ENCODE measurements at regions not wholly inside any gene's neighbourhood (a gene's known extent, or its start where the extent isn't known, plus 50 kb on each side); places are given as distances from the start of the nearest gene placed in this dataset.

DNA sequence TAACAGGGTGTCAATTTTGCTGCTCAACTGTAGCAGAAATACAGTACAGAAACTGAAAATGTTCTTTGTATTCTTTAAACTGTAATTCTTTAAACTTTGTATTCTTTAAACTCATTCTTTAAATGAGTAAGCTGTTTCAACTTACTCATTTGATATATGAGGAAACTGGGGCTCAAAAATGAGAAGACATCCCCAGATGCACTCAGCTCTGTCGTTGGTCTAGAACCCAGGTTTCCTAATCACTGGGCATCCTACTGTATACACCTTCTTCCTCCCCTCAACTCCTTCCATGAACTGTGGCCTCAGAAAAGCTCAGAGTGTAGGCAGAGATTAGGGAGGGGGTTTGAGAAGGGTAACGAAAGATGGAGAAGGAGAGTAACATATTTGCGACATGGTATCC, 136.5 kb upstream of the MAST4 start:
- Histone ChIP-seq H3K4me3 (no peak overlapping the region), H3K27me3 (no peaks in the 10 kb centered on the region; the same call in 1 of the 2 replicates), H3K36me3 (no peaks in the 10 kb centered on the region), H3K9me3 (no peaks in the 10 kb centered on the region)
- DNase-seq = no peak

DNA sequence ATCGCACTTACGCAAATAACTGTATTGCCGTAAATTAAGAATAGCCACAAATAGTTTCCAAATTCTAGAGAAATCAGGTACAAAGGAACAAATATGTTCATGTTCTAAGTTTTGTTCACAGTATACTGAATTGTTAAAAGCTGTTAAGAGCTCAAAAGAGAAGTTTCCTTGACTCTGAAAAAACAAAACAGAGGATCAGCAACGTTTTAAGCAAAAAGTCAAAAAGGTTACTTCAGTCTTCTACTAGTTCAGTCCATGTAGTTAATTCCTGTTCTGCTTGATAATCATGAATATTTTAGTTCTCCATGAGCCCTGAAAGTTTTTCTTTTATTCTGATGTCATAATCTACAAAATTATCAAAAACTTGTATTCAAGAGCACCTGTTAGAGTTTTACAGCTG, 128.6 kb upstream of the MAST4 start:
- Histone ChIP-seq H3K4me3 (no peak overlapping the region), H3K9me3 (peaks cover 13% of the 10 kb centered on the region), H3K27me3 (0 out of 2 replicates have a peak, but pooled peaks cover 2% of the 10 kb centered on the region), H3K36me3 (no peaks in the 10 kb centered on the region)
- DNase-seq = no peak

- no peaks in the 10 kb centered on the region for H3K36me3 ChIP-seq
- 0 out of 2 replicates have a peak, but pooled peaks cover 2% of the 10 kb centered on the region for H3K27me3 ChIP-seq
- peaks cover 13% of the 10 kb centered on the region for H3K9me3 ChIP-seq
- H3K4me3 ChIP-seq = no peak overlapping the region
- DNase-seq = no peak
These were observed 126.5 kb upstream of the MAST4 start for GRCh38 chr5:66469684-66470083.

DNA sequence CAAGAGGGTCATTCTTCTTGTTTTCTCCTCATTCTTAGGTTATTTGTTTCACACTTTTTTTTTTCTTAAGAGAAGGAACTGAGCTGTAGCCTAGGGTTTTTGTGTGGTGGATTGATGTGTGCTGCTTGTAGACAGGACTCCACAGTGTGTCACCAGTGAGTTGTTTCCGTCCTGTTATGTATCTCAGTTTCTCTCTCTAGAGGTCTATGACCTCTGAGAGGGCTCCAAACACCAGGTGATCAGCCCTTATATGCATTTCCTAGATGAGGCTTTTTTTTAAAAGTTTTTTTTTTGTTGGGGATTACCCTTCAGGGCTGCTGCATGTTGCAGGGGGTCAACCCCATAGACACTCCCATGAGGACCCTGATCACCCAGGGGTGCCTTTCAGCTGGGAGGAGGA, 124.2 kb upstream of the MAST4 start:
- H3K27me3 ChIP-seq = no peaks in the 10 kb centered on the region
- no peaks in the 10 kb centered on the region for H3K36me3 ChIP-seq
- H3K4me3 ChIP-seq = no peak overlapping the region
- peaks cover 11% of the 10 kb centered on the region for H3K9me3 ChIP-seq
- no peak for DNase-seq

DNA sequence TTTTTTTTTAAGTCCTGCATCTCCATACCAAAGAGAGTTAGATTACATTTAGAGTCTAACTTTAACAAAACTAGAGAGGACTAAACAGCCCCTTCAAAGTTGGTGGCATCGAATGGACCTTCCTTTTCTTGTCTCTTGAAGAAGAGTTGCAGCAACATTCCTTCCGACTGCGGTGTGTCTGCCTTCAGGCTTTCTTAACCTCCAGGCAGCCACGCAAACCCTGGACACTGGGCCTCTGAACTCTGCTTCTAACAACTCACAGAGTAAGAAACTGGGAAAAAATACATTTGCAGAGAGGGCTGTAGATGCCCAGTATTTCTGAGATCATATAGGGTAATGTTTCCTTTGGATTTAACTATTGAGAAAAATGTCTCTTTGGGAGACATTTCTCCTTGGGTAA, 120.5 kb upstream of the MAST4 start:
- no peak overlapping the region for H3K4me3 ChIP-seq
- no peaks in the 10 kb centered on the region for H3K36me3 ChIP-seq
- H3K27me3 ChIP-seq = no peaks in the 10 kb centered on the region
- H3K9me3 ChIP-seq = no peaks in the 10 kb centered on the region
- no peak for DNase-seq

- H3K36me3 ChIP-seq = no peaks in the 10 kb centered on the region
- no peaks in the 10 kb centered on the region for H3K27me3 ChIP-seq
- no peaks in the 10 kb centered on the region for H3K9me3 ChIP-seq
- no peak for DNase-seq
- H3K4me3 ChIP-seq = no peak overlapping the region
These were observed 118.6 kb upstream of the MAST4 start for GRCh38 chr5:66477596-66477995.

GRCh38 chr5:66494437-66494836, 101.8 kb upstream of the MAST4 start:
- Histone ChIP-seq H3K4me3 (no peak overlapping the region), H3K9me3 (no peaks in the 10 kb centered on the region), H3K36me3 (no peaks in the 10 kb centered on the region), H3K27me3 (no peaks in the 10 kb centered on the region)
- DNase-seq = no peak

DNA sequence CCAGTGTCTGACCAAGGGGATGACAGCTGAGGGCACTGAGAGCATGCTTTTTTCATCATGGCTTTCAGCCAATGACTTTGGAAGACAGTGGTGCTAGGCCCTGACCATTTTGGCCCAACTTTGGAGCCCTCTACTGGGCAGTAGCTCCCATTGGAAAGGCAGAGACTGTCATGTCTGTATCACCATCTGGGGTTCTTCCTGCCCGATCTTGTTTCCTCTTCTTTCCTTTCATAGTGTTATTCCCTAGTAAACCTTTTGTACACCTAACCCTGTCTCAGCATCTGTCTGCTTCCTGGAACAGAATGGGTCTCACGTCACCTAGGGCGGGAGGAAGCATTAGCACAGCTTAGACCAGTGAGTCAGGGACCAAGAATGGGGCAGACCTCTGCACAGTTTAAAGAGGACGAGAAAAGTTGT, 97.4 kb upstream of the MAST4 start:
- Histone ChIP-seq H3K4me3 (no peak overlapping the region), H3K9me3 (no peaks in the 10 kb centered on the region), H3K36me3 (no peaks in the 10 kb centered on the region), H3K27me3 (no peaks in the 10 kb centered on the region)
- DNase-seq = peak; percentile 23

GRCh38 chr5:66503203-66503789, 92.9 kb upstream of the MAST4 start:
- Histone ChIP-seq H3K4me3 (no peak overlapping the region), H3K27me3 (no peaks in the 10 kb centered on the region), H3K36me3 (no peaks in the 10 kb centered on the region), H3K9me3 (no peaks in the 10 kb centered on the region)
- no peak for DNase-seq

DNA sequence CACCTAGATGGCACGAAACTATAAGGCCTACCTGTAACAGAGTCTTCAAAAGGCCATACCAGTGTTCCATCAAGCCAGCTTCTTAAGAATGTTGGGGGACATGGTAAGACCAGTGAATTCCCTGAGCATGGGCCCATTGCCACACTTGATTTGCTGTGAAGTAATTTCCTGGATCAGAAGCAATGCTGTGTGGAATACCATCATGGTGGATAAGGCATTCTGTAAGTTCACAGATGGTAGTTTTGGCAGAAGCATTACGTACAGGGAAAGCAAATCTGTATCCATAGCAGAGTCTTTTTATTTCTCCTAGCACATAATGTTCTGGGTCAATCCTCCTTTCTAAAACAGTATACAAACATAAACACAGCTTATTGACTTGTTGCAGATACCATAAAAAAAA, 89.1 kb upstream of the MAST4 start:
- H3K9me3 ChIP-seq = no peaks in the 10 kb centered on the region
- H3K27me3 ChIP-seq = no peaks in the 10 kb centered on the region
- no peak for DNase-seq
- H3K36me3 ChIP-seq = no peaks in the 10 kb centered on the region
- H3K4me3 ChIP-seq = no peak overlapping the region

DNA sequence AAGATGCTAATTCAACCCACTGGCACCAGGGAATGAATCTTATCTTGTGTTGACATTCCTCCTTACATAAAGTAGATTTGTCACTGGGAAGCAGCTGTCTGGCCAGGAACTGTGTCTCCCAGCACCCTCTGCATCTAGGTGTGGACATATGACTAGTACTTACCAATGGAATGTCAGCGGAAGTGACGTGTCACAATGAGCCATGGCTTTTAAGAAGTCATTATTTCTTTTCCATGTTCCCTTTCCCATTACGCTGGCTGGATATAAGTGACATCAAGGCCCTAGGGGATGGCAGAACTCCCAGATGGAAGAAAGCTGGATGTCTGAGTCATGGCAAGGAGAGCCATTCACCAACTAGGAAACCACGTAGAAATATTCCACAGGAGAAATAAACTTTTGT, 84.7 kb upstream of the MAST4 start:
- no peaks in the 10 kb centered on the region for H3K9me3 ChIP-seq
- H3K27me3 ChIP-seq = no peaks in the 10 kb centered on the region
- no peak overlapping the region for H3K4me3 ChIP-seq
- H3K36me3 ChIP-seq = no peaks in the 10 kb centered on the region
- no peak for DNase-seq

- Histone ChIP-seq H3K36me3 (no peaks in the 10 kb centered on the region), H3K27me3 (no peaks in the 10 kb centered on the region), H3K4me3 (no peak overlapping the region), H3K9me3 (no peaks in the 10 kb centered on the region)
- no peak for DNase-seq
These were observed 83.1 kb upstream of the MAST4 start for GRCh38 chr5:66513130-66513529.

- DNase-seq = no peak
- Histone ChIP-seq H3K4me3 (no peak overlapping the region), H3K27me3 (no peaks in the 10 kb centered on the region), H3K9me3 (no peaks in the 10 kb centered on the region), H3K36me3 (no peaks in the 10 kb centered on the region)
These were observed 81.0 kb upstream of the MAST4 start for GRCh38 chr5:66515209-66515608.

DNA sequence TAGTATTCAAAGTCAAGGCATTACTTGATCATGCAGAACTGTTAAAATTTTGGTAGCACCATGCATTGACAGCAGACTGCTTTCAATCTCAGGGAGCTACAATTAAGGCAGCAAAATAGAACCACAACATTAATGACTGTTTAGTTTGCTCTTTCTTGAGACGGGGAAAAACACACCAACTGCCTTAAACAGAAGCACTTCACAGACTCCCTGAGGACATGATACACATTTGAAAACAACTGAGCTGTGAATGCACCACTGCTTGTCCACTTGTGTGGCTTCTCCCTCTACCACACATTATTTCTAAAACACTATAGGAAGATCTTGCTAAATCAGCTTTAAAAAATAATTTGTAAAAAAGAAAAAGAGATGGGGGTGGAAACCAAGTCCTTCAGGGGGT, 79.6 kb upstream of the MAST4 start:
- H3K4me3 ChIP-seq = no peak overlapping the region
- H3K27me3 ChIP-seq = no peaks in the 10 kb centered on the region
- no peak for DNase-seq
- H3K36me3 ChIP-seq = no peaks in the 10 kb centered on the region
- peaks cover 7% of the 10 kb centered on the region for H3K9me3 ChIP-seq

GRCh38 chr5:66517351-66517750, 78.8 kb upstream of the MAST4 start:
- Histone ChIP-seq H3K4me3 (no peak overlapping the region), H3K9me3 (peaks cover 8% of the 10 kb centered on the region), H3K27me3 (no peaks in the 10 kb centered on the region), H3K36me3 (no peaks in the 10 kb centered on the region)
- DNase-seq = no peak

DNA sequence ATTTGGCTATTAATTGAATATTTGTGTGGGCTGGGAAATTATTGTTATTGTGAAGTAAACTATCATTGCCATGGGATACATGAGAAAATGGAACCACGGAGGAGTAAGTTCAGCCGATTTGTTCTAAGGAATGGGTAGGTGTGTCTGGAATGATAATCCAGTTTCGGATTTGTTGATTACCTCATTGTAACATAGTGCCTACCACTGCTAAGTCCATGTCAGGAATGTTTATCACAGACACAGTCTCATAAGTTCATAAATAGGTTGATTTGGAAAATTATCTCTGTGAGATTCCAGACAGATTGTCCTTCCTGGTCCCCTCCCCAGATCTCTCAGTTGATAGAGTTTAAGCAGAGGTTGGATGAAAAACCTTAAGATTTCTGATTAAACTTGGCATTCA, 78.1 kb upstream of the MAST4 start:
- no peak for DNase-seq
- Histone ChIP-seq H3K9me3 (peaks cover 8% of the 10 kb centered on the region), H3K27me3 (no peaks in the 10 kb centered on the region), H3K36me3 (no peaks in the 10 kb centered on the region), H3K4me3 (no peak overlapping the region)

DNA sequence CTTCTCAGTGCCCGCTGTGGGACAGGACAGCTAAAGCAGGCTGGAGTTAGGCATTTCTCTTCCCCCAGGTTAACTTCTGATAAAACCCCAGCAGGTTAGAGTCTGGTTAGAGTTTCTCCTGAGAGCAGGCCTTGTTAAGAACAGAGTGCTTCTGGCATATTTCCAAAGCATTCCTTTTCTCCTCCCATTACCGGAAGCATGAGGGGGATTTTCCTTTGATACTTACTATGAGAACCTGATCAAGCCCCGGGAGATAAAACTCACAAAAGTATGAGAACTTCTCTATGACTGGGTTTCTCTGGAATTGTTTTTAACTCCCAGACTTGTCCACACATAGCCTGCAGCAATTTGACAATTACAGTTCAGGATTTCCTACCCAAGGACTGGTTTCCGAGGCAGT, 77.4 kb upstream of the MAST4 start:
- Histone ChIP-seq H3K27me3 (no peaks in the 10 kb centered on the region), H3K36me3 (no peaks in the 10 kb centered on the region), H3K4me3 (no peak overlapping the region), H3K9me3 (peaks cover 8% of the 10 kb centered on the region)
- no peak for DNase-seq

- H3K36me3 ChIP-seq = no peaks in the 10 kb centered on the region
- H3K9me3 ChIP-seq = peaks cover 8% of the 10 kb centered on the region
- no peak for DNase-seq
- no peaks in the 10 kb centered on the region for H3K27me3 ChIP-seq
- H3K4me3 ChIP-seq = no peak overlapping the region
These were observed 76.6 kb upstream of the MAST4 start for GRCh38 chr5:66519626-66520025.

DNA sequence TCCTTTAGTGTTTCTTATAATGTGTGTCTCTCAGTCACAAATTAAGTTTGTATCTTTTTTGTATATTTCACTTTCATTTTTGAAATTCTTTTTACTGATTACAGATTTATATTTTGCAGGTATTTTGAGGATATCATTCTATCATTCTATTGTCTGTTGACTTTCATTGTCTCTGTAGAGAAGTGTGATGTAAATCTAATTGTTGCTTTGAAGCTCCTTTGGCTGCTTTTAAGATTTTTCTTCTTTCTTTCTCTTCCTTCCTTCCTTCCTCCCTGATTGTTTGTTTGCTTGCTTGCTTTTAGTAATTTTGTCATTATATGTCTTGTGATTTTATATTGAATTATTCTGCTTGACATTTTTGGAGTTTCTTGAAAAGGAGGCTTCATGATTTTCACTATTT, 75.3 kb upstream of the MAST4 start:
- H3K9me3 ChIP-seq = peaks cover 8% of the 10 kb centered on the region
- no peaks in the 10 kb centered on the region for H3K27me3 ChIP-seq
- DNase-seq = no peak
- no peaks in the 10 kb centered on the region for H3K36me3 ChIP-seq
- no peak overlapping the region for H3K4me3 ChIP-seq
